Neutrophil (primary cell): ENCODE measurements at regions not wholly inside any gene's neighbourhood (a gene's known extent, or its start where the extent isn't known, plus 50 kb on each side); places are given as distances from the start of the nearest gene placed in this dataset.

Source experiments
- H3K27ac ChIP-seq: fragments of 200-600 bp; sonication (generic); 2 replicates; pipeline ENCODE4 v1.5.1; 2016; ENCODE audit warnings: mild to moderate bottlenecking, moderate library complexity
- H3K27me3 ChIP-seq: fragments of 200-600 bp; sonication (generic); 2 replicates; pipeline ENCODE4 v1.6.0; 2016; ENCODE audit warnings: mild to moderate bottlenecking
- H3K36me3 ChIP-seq: fragments of 200-600 bp; sonication (generic); 2 replicates; pipeline ENCODE4 v1.5.1; 2017
- H3K4me1 ChIP-seq, 2 experiments: fragments of 200-600 bp in 1 of 2; sonication (generic) in 1 of 2; 1 replicate in 1 of 2; 2 replicates in 1 of 2; pipeline versions ENCODE4 v1.5.1 to v1.6.1; 2013 to 2016; ENCODE audit warnings: low read depth in 1 of 2, low read length in 1 of 2, mild to moderate bottlenecking in 1 of 2, moderate library complexity in 1 of 2; ENCODE audit not compliant: control insufficient read depth in 1 of 2, insufficient read depth in 1 of 2
- H3K4me3 ChIP-seq, 2 experiments: fragments of 200-600 bp in 1 of 2; sonication (generic) in 1 of 2; 1 replicate in 1 of 2; 2 replicates in 1 of 2; pipeline ENCODE4 v1.5.1; 2013 to 2016; ENCODE audit warnings: low read depth in 1 of 2, low read length in 1 of 2, mild to moderate bottlenecking in 1 of 2, moderate library complexity in 1 of 2
- H3K9me3 ChIP-seq: fragments of 200-600 bp; sonication (generic); 2 replicates; pipeline ENCODE4 v1.5.1; 2016
- TF ChIP-seq, protein P1 (sequence below): fragments of 200-600 bp; sonication (generic); IDR thresholded peaks from 2 replicates; pipeline ENCODE4 v1.5.1; 2016; ENCODE audit warnings: antibody characterized with exemption

- Histone ChIP-seq H3K4me1 (no peaks in the 10 kb centered on the region), H3K27ac (no peak overlapping the region), H3K27me3 (no peaks in the 10 kb centered on the region), H3K9me3 (no peaks in the 10 kb centered on the region), H3K4me3 (no peak overlapping the region), H3K36me3 (no peaks in the 10 kb centered on the region)
- TF ChIP-seq, protein P1, sequence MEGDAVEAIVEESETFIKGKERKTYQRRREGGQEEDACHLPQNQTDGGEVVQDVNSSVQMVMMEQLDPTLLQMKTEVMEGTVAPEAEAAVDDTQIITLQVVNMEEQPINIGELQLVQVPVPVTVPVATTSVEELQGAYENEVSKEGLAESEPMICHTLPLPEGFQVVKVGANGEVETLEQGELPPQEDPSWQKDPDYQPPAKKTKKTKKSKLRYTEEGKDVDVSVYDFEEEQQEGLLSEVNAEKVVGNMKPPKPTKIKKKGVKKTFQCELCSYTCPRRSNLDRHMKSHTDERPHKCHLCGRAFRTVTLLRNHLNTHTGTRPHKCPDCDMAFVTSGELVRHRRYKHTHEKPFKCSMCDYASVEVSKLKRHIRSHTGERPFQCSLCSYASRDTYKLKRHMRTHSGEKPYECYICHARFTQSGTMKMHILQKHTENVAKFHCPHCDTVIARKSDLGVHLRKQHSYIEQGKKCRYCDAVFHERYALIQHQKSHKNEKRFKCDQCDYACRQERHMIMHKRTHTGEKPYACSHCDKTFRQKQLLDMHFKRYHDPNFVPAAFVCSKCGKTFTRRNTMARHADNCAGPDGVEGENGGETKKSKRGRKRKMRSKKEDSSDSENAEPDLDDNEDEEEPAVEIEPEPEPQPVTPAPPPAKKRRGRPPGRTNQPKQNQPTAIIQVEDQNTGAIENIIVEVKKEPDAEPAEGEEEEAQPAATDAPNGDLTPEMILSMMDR, result no peak
Measured at GRCh38 chr2:137764646-137765045, 199.6 kb upstream of the HNMT start.

GRCh38 chr2:137769406-137769805, 194.9 kb upstream of the HNMT start:
- Histone ChIP-seq H3K36me3 (no peaks in the 10 kb centered on the region), H3K27ac (no peak overlapping the region), H3K4me3 (no peak overlapping the region), H3K27me3 (no peaks in the 10 kb centered on the region), H3K9me3 (no peaks in the 10 kb centered on the region), H3K4me1 (no peaks in the 10 kb centered on the region)
- TF ChIP-seq, protein P1, result no peak

DNA sequence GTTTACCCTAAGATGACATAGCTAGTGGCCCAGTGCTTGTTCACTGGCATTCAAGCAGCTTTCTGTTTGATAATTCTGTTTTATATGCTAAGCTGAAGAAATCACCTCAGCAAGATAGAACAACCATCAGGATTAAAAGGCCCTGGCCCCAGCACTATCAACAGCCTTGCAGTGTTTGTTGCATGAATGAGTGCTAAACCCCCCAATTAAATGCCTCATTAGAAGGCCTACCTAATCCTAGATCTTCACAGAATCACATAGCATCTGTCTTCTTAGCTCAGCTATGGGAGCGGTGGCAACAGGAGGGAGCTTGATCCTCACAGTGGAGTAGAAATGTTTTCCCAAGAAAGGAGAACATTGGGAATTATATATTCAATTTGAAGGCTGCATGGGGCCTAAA, 194.1 kb upstream of the HNMT start:
- Histone ChIP-seq H3K4me3 (no peak overlapping the region), H3K4me1 (no peaks in the 10 kb centered on the region), H3K27ac (no peak overlapping the region), H3K27me3 (no peaks in the 10 kb centered on the region), H3K9me3 (no peaks in the 10 kb centered on the region), H3K36me3 (no peaks in the 10 kb centered on the region)
- TF ChIP-seq, protein P1, result no peak

GRCh38 chr2:137771064-137771463, 193.2 kb upstream of the HNMT start:
- no peak overlapping the region for H3K4me3 ChIP-seq
- no peak overlapping the region for H3K27ac ChIP-seq
- H3K27me3 ChIP-seq, result no peaks in the 10 kb centered on the region
- TF ChIP-seq, protein P1, result no peak
- no peaks in the 10 kb centered on the region for H3K4me1 ChIP-seq
- no peaks in the 10 kb centered on the region for H3K36me3 ChIP-seq
- no peaks in the 10 kb centered on the region for H3K9me3 ChIP-seq

- H3K27me3 ChIP-seq, result no peaks in the 10 kb centered on the region
- H3K4me3 ChIP-seq, result no peak overlapping the region
- no peaks in the 10 kb centered on the region for H3K36me3 ChIP-seq
- TF ChIP-seq, protein P1, result no peak
- H3K4me1 ChIP-seq, result no peaks in the 10 kb centered on the region
- H3K27ac ChIP-seq, result no peak overlapping the region
- H3K9me3 ChIP-seq, result no peaks in the 10 kb centered on the region
Measured at GRCh38 chr2:137772451-137772850, 191.8 kb upstream of the HNMT start.

- TF ChIP-seq, protein P1, result no peak
- Histone ChIP-seq H3K9me3 (no peaks in the 10 kb centered on the region), H3K27ac (no peak overlapping the region), H3K36me3 (no peaks in the 10 kb centered on the region), H3K4me3 (no peak overlapping the region), H3K4me1 (no peaks in the 10 kb centered on the region), H3K27me3 (no peaks in the 10 kb centered on the region)
Measured at GRCh38 chr2:137775529-137775928, 188.7 kb upstream of the HNMT start.
